ENCODE measurements at regions not wholly inside any gene's neighbourhood (a gene's known extent, or its start where the extent isn't known, plus 50 kb on each side); places are given as distances from the start of the nearest gene placed in this dataset.

GRCh38 chr2:190783513-190784263 is 96.9 kb upstream of the GLS start:
- no peak for DNase-seq (ENCODE audit: low read depth)

GRCh38 chr2:190785334-190785733 is 95.3 kb upstream of the GLS start:
- no peak for DNase-seq (ENCODE audit: low read depth)

DNA sequence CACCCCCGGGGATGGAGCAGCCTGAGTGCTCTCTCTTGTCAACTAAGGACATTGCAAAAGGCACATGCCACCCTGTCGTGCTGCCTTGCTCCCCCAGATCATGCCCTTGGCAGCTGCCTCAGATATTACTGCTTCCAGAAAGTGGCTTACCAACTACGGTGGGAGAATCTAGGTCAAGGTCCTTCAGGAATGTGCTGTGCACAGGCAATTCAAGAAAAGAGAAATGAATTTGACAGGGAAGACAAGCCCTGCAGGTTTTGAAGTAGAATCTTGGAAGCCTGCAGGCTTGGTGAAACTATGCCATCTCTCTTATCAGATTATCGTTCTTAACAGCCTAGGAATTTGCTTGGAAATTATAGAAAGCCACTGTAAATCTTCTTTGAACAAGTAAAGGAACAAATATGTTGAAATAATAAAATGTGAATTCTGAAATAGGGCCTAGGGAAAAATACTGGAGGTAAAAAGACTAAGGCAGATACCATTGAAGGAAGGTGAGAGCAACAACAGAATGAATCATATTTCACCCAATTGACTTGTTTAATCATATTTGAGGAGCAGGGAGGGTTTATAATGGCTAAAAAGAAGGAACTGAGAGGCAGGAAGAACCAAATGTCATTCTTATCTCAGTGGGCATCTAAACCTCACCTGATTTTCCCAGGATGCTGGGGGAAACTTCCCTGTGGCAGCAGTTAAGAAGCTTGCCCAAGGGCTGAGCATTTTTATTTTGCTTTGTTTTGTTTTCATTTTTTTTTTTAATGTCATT is 94.0 kb upstream of the GLS start:
- no peak for DNase-seq (ENCODE audit: low read depth)

DNA sequence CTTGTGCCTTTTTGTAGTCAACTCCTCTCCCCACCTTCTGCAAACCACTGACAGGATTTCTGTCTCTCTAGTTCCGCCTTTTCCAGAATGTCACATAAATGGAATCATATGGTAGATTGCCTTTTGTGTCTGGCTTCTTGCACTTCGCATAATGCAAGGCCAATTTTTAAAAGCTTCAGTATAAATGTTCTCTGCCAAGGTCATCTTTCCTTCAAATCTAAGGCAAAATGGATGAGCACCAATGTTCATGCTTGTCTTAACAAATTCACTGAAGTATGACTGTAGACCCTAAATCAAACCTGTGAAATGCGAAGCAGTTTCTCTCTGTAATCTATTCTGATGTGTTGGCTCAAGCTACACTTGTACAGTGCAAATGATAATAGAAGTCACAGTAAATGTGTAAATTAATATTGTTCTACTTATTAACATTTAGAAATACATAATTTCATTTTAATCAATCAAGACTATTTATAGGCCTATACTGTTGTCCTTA is 92.8 kb upstream of the GLS start:
- DNase-seq (ENCODE audit: low read depth) = no peak

DNA sequence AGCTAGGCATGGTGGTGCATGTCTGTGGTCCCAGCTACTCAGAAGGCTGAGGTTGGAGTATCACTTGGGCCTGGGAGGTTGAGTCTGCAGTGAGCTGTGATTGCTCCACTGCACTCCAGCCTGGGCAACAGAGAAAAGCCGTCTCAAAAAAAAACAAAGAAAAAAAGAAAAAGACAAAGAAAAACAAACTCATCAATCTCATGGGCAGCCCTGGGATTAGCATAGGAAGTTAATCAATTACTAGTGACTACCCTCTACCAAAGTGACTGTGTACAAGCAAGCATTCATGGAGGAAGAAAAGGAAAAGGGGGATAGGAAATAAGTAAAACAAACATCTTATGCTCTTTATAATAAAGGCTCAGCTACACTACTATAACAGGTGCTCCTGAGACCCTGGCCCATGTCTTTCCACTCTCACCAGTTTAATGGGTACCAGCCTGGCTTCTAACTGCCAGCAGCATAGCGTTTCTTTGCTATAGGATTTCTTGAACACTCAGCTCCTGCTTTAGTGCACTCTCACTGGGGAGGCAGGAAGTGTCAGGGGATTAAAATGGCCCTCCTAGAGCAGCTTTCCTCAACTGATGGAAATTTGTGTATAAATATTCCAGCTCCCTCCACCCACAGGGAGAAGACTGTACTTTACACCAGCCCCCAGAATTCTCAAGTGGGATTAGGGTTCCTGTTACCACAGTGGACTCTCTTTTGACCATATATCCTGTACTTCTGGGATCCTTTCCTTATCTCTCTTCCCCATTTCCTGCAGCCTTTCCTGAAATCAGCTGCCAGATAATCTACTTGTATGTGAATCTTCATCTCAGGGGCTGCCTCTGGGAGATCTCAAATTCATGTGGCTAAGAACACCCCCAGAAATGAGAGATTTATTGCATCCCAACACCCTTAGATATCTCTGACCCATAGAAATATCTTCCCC is 91.3 kb upstream of the GLS start:
- no peak for DNase-seq (ENCODE audit: low read depth)

DNA sequence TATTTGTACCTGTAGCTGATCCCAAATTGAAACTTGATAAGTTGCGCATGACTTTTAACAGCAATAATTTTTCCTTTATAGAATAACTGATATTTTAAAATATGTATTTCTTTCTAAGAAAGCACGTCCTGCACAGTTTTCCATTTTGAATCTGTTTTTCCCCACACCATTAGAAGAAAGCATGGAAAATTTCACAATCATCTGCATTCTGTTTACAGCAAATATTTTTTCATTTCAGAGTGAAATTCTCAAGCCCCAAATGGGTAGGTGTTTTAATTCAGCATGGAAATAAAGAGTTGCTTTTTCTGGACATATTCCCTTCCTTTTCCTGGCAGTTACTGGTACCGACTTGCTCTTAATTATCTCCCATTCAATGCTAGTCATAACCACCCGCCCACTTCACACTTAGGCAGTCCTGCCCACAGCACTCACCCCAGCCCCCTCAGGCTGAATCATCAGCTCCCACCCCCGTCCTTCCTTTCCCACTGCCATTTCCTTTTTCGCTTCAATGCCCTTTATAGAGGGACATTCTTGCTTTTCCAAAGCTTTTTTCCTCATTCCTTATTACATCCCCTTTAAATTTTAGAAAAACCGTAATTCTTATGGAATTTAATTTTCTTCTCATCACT is 89.2 kb upstream of the GLS start:
- no peak for DNase-seq (ENCODE audit: low read depth)

DNA sequence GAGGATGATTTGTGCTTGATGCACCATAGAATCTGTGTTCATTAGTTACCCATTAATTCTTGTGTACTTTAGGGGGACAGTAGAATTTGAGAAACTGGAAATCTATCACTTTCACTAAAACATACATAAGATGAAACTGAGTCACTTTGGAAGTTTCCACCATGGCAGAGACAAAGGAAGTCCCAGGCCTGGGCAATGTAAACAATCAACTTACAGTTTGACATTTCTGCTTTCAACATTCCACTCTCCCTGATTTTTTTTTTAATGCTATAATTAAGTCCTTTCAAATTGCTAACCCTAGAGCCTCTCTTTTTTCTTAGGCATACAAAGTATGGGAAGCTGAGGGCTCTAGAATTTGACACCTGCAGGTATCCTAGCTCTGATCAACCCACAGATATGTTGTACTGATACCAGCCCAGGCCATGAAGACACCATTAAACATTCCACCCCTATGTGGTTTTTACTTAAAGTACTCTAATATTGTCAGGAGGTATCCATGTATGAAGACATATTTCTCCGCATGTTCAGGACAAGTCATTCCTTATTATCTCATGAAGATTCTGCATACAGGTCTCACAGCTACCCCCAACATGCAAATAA is 88.5 kb upstream of the GLS start:
- DNase-seq (ENCODE audit: low read depth) = no peak

DNA sequence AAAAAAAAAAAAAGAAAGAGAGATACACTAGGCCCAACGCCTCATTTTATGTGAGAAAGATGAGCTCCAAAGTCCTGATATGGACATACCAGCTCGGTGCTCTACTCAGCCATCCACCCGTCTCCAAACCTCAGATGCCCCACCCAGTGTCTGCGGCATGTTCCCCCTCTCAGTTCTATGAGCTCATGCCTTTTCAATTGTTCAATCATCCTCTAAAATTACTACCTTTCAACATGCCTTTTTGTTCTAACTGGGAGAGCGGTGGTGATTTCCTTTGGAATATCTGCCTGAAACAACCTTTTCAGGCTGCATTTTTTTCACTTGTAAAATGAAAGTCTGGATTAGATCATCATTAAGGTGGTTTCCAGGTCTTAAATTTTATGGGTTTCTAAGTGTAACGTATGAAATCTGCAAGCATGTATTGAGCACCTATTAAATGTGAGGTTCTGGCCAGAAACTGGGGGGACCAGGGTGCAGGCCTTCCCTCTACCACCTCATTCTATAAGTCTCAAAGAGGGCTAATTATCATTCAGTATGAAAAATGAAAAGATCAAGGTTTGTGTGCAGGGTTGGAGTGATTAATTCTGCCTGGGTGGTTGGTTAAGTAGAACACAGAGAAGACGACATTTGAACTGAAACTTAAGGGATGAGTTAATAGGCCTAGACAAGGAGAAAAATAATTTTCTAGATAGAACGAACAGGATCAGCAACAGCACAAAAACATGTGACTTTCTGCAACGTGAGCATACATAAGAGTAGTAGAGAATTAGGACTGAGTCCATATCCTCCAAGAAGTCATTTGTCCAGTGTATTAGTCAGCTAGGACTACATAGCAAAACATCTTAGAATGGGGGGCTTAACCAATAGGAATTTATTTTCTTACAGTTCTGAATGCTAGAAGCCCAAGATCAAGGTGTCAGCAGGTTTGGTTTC is 87.4 kb upstream of the GLS start:
- DNase-seq (ENCODE audit: low read depth) = no peak

GRCh38 chr2:190794377-190794776 is 86.2 kb upstream of the GLS start:
- no peak for DNase-seq (ENCODE audit: low read depth)

- DNase-seq (ENCODE audit: low read depth) = no peak
Observed at GRCh38 chr2:190794790-190795189, 85.8 kb upstream of the GLS start.

GRCh38 chr2:190795686-190796085 is 84.9 kb upstream of the GLS start:
- no peak for DNase-seq (ENCODE audit: low read depth)

GRCh38 chr2:190799999-190800398 is 80.6 kb upstream of the GLS start:
- no peak for DNase-seq (ENCODE audit: low read depth)

DNA sequence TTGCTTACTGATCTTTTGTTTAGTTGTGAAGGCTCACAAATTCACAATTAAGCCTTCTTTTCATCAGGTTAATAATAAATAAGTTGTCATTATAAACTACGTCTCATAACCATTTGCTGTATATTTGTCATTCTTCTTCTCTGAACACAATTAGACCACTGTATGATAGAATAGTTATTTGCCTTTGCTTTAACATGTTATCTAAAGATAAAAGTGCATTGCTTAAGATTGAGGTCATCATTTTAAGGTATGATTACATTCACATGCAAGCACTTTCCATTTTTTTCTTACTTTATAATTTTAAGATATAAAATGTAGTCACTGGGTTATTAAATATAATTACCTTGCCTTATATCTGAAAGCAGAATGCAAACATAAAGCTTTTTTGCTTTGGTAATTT is 80.1 kb upstream of the GLS start:
- DNase-seq (ENCODE audit: low read depth) = no peak

GRCh38 chr2:190802129-190802528 is 78.5 kb upstream of the GLS start:
- no peak for DNase-seq (ENCODE audit: low read depth)

GRCh38 chr2:190802626-190803209 is 77.9 kb upstream of the GLS start:
- DNase-seq (ENCODE audit: low read depth) = no peak

DNA sequence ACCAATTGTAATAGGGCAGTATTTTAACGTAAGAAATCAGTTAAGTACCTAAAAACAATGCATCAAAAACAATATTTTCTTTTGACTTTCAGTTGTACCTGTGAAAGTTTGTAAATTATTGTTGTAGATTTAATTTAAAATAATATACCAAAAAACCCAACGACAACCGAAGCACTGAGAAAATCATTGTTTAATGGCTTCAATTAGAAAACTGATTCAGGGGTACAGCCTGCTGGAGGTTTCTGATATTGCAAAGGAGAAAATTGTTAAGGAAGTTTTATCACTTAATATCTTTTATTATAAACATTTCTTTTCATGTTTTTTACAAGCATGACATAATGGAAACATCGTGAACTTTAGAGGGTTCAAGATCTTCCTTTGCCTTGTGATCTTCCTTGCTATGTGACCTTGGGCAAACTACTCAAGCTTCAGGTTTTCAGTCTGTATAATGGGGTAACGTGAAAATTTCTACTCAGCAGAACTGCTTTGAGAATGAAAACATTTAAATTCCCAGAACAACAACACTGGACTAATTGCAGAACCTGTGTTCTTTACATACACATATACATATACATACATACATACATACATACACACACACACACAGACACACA is 76.3 kb upstream of the GLS start:
- no peak for DNase-seq (ENCODE audit: low read depth)

DNA sequence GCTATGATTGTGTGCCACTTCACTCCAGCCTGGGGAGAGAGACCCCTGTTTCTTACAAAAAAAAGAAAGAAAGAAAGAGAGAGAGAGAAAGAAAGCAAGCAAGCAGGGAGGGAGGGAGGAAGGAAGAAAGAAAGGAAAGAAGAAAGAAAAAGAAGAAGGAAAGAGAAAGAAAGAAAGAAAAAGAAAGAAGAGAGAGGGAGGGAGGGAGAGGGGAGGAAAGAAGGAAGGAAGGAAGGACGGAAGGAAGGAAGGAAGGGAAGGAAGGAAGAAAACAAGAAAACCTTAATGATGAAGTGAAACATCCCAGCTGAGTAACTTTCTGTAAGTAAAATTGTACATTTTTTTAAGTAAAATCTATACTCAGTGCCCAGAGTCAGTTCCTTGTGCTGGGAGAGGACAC is 75.5 kb upstream of the GLS start:
- DNase-seq (ENCODE audit: low read depth) = no peak

- no peak for DNase-seq (ENCODE audit: low read depth)
Observed at GRCh38 chr2:190805843-190806242, 74.8 kb upstream of the GLS start.

- no peak for DNase-seq (ENCODE audit: low read depth)
Observed at GRCh38 chr2:190807886-190808285, 72.7 kb upstream of the GLS start.

All from forelimb muscle (tissue), 1 donor.